ENCODE measurements at regions not wholly inside any gene's neighbourhood (a gene's known extent, or its start where the extent isn't known, plus 50 kb on each side); places are given as distances from the start of the nearest gene placed in this dataset.

GRCh38 chr10:6766131-6766801 is 186.2 kb upstream of the PRKCQ start:
- peaks cover 18% of the 10 kb centered on the region; the same call in 1 of the 2 replicates for H3F3A ChIP-seq (ENCODE audit: insufficient read depth)
- H4K20me1 ChIP-seq (ENCODE audit: insufficient read depth) = no peaks in the 10 kb centered on the region
- no peaks in the 10 kb centered on the region for H3K27me3 ChIP-seq (replicated peaks; ENCODE audit: insufficient read depth)
- peak overlapping the region; percentile 73 for H2AFZ ChIP-seq
- 2 to 4% methylated on average over 11 of the region's 11 CpGs for WGBS, 2 experiments (ENCODE audit: low coverage in 1 of 2, low lambda C conversion rate in 2 of 2, missing lambda C conversion rate in 2 of 2)
- H3K9ac ChIP-seq = peak overlapping the region; percentile 51
- H3K9me2 ChIP-seq (ENCODE audit: insufficient read depth) = no peaks in the 10 kb centered on the region
- in situ Hi-C loops (cut with MboI) = no loop called here
- H3K9me3 ChIP-seq (ENCODE audit: low read depth) = no peaks in the 10 kb centered on the region
- TF ChIP-seq EZH2 (IDR thresholded peaks at IDR 0.05; ENCODE audit: insufficient read depth, poor library complexity, severe bottlenecking) (no peak), EZH2phosphoT487 (IDR thresholded peaks at IDR 0.05; ENCODE audit: insufficient read depth, low read depth) (no peak)
- peak overlapping the region; percentile 40 for H3K27ac ChIP-seq
- H3K4me1 ChIP-seq (ENCODE audit: insufficient read depth) = peaks cover 19% of the 10 kb centered on the region
- H3K4me2 ChIP-seq (ENCODE audit: unreplicated experiment) = peak overlapping the region; percentile 73
- peak; percentile 77 for DNase-seq
- no peaks in the 10 kb centered on the region for H3K79me2 ChIP-seq (ENCODE audit: insufficient read depth)
- H3K36me3 ChIP-seq (ENCODE audit: low read depth) = no peaks in the 10 kb centered on the region
- H3K4me3 ChIP-seq = peak overlapping the region; percentile 52

GRCh38 chr10:6763423-6763822 is 183.3 kb upstream of the PRKCQ start:
- no peak for TF ChIP-seq EZH2phosphoT487 (IDR thresholded peaks at IDR 0.05; ENCODE audit: insufficient read depth, low read depth)
- no peak for TF ChIP-seq EZH2 (IDR thresholded peaks at IDR 0.05; ENCODE audit: insufficient read depth, poor library complexity, severe bottlenecking)
- WGBS, 2 experiments (ENCODE audit: low coverage in 1 of 2, low lambda C conversion rate in 2 of 2, missing lambda C conversion rate in 2 of 2) = 84 to 88% methylated on average over 6 of the region's 6 CpGs
- Histone ChIP-seq H3K4me2 (ENCODE audit: unreplicated experiment) (no peak overlapping the region), H3K79me2 (ENCODE audit: insufficient read depth) (no peaks in the 10 kb centered on the region), H3K9me3 (ENCODE audit: low read depth) (no peaks in the 10 kb centered on the region), H3F3A (ENCODE audit: insufficient read depth) (peaks cover 18% of the 10 kb centered on the region; the same call in 1 of the 2 replicates), H3K4me1 (ENCODE audit: insufficient read depth) (peaks cover 19% of the 10 kb centered on the region), H3K9me2 (ENCODE audit: insufficient read depth) (no peaks in the 10 kb centered on the region), H2AFZ (no peak overlapping the region), H3K27ac (no peak overlapping the region), H3K36me3 (ENCODE audit: low read depth) (no peaks in the 10 kb centered on the region), H3K27me3 (replicated peaks; ENCODE audit: insufficient read depth) (no peaks in the 10 kb centered on the region), H3K4me3 (no peak overlapping the region), H3K9ac (no peak overlapping the region), H4K20me1 (ENCODE audit: insufficient read depth) (no peaks in the 10 kb centered on the region)
- in situ Hi-C loops (cut with MboI) = no loop called here
- DNase-seq = no peak

- no peak overlapping the region for H3K27ac ChIP-seq
- TF ChIP-seq EZH2phosphoT487 (IDR thresholded peaks at IDR 0.05; ENCODE audit: insufficient read depth, low read depth) = no peak
- H3K36me3 ChIP-seq (ENCODE audit: low read depth) = no peaks in the 10 kb centered on the region
- H3K9ac ChIP-seq = no peak overlapping the region
- in situ Hi-C loops (cut with MboI) = no loop called here
- H2AFZ ChIP-seq = no peak overlapping the region
- no peaks in the 10 kb centered on the region for H3K79me2 ChIP-seq (ENCODE audit: insufficient read depth)
- 59 to 68% methylated on average over 5 of the region's 5 CpGs for WGBS, 2 experiments (ENCODE audit: low coverage in 1 of 2, low lambda C conversion rate in 2 of 2, missing lambda C conversion rate in 2 of 2)
- H3F3A ChIP-seq (ENCODE audit: insufficient read depth) = peaks cover 18% of the 10 kb centered on the region; the same call in 1 of the 2 replicates
- H3K9me3 ChIP-seq (ENCODE audit: low read depth) = no peaks in the 10 kb centered on the region
- no peaks in the 10 kb centered on the region for H3K9me2 ChIP-seq (ENCODE audit: insufficient read depth)
- no peak for DNase-seq
- H3K4me3 ChIP-seq = no peak overlapping the region
- H3K4me1 ChIP-seq (ENCODE audit: insufficient read depth) = peaks cover 19% of the 10 kb centered on the region
- no peaks in the 10 kb centered on the region for H4K20me1 ChIP-seq (ENCODE audit: insufficient read depth)
- no peak overlapping the region for H3K4me2 ChIP-seq (ENCODE audit: unreplicated experiment)
- no peaks in the 10 kb centered on the region for H3K27me3 ChIP-seq (replicated peaks; ENCODE audit: insufficient read depth)
Measured at GRCh38 chr10:6763001-6763400, 182.9 kb upstream of the PRKCQ start.

- H3K27ac ChIP-seq = no peak overlapping the region
- in situ Hi-C loops (cut with MboI) = no loop called here
- no peaks in the 10 kb centered on the region for H4K20me1 ChIP-seq (ENCODE audit: insufficient read depth)
- H3K36me3 ChIP-seq (ENCODE audit: low read depth) = no peaks in the 10 kb centered on the region
- WGBS, 2 experiments (ENCODE audit: low coverage in 1 of 2, low lambda C conversion rate in 2 of 2, missing lambda C conversion rate in 2 of 2) = 61 to 63% methylated on average over 1 of the region's 1 CpG
- no peak overlapping the region for H3K4me2 ChIP-seq (ENCODE audit: unreplicated experiment)
- no peak for DNase-seq
- TF ChIP-seq EZH2 (IDR thresholded peaks at IDR 0.05; ENCODE audit: insufficient read depth, poor library complexity, severe bottlenecking) = no peak
- no peak for TF ChIP-seq EZH2phosphoT487 (IDR thresholded peaks at IDR 0.05; ENCODE audit: insufficient read depth, low read depth)
- H3K4me1 ChIP-seq (ENCODE audit: insufficient read depth) = 0 out of 2 replicates have a peak, but pooled peaks cover 6% of the 10 kb centered on the region
- H3F3A ChIP-seq (ENCODE audit: insufficient read depth) = 0 out of 2 replicates have a peak, but pooled peaks cover 3% of the 10 kb centered on the region
- H3K79me2 ChIP-seq (ENCODE audit: insufficient read depth) = no peaks in the 10 kb centered on the region
- no peak overlapping the region for H2AFZ ChIP-seq
- H3K9ac ChIP-seq = no peak overlapping the region
- H3K4me3 ChIP-seq = no peak overlapping the region
- H3K9me3 ChIP-seq (ENCODE audit: low read depth) = no peaks in the 10 kb centered on the region
- no peaks in the 10 kb centered on the region for H3K27me3 ChIP-seq (replicated peaks; ENCODE audit: insufficient read depth)
- no peaks in the 10 kb centered on the region for H3K9me2 ChIP-seq (ENCODE audit: insufficient read depth)
Measured at GRCh38 chr10:6759961-6760360, 179.9 kb upstream of the PRKCQ start.
